ENCODE measurements at regions not wholly inside any gene's neighbourhood (a gene's known extent, or its start where the extent isn't known, plus 50 kb on each side); places are given as distances from the start of the nearest gene placed in this dataset.
A peak's percentile ranks its signal among the peaks of the same experiment; 100 is the strongest.
"Not testable (repeated sequence)": the region's sequence is repeated elsewhere in the genome, so short reads cannot be mapped to it uniquely, and the experiment has no call there.

GRCh38 chr6:140459209-140459608, 1084.8 kb upstream of the CITED2 start:
- no peak for DNase-seq (ENCODE audit: low read depth)
- H3K4me3 ChIP-seq (ENCODE audit: low read depth, low read length), result no peak overlapping the region
- no peak for TF ChIP-seq MYC (IDR thresholded peaks at IDR 0.05; ENCODE audit: low read depth, low read length)
- TF ChIP-seq MAX (IDR thresholded peaks at IDR 0.05; ENCODE audit: low read depth, low read length), result no peak
- no peak for TF ChIP-seq POLR2A (IDR thresholded peaks at IDR 0.05; ENCODE audit: extremely low read depth, insufficient read length)
- no peak for TF ChIP-seq CTCF (IDR thresholded peaks at IDR 0.05; ENCODE audit: low read depth, low read length)

DNA sequence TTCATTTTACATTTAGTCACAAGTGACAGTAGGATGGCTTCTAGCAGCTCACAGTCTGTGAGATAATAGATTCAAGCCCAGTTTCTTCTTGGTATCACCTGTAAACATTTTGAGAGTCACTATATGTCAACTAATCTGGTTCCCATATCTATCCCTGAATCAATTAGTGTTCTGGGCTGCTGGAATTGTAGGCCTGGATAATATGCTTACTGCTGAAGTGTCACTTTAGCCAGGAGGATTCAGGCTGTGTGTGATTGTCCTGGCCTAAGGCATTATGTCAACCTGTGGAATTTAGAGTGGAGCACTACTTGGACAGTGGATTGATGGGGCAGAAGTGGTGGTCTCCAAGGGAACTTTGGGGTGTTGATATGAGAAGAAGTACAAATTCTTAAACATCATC, 1071.8 kb upstream of the CITED2 start:
- no peak overlapping the region for H3K4me3 ChIP-seq (ENCODE audit: low read depth, low read length)
- no peak for DNase-seq (ENCODE audit: low read depth)
- TF ChIP-seq CTCF (IDR thresholded peaks at IDR 0.05; ENCODE audit: low read depth, low read length) (no peak), POLR2A (IDR thresholded peaks at IDR 0.05; ENCODE audit: extremely low read depth, insufficient read length) (no peak), MAX (IDR thresholded peaks at IDR 0.05; ENCODE audit: low read depth, low read length) (no peak), MYC (IDR thresholded peaks at IDR 0.05; ENCODE audit: low read depth, low read length) (no peak)

GRCh38 chr6:140445474-140446004, 1071.1 kb upstream of the CITED2 start:
- TF ChIP-seq MYC (IDR thresholded peaks at IDR 0.05; ENCODE audit: low read depth, low read length) (no peak), MAX (IDR thresholded peaks at IDR 0.05; ENCODE audit: low read depth, low read length) (no peak), POLR2A (IDR thresholded peaks at IDR 0.05; ENCODE audit: extremely low read depth, insufficient read length) (no peak), CTCF (IDR thresholded peaks at IDR 0.05; ENCODE audit: low read depth, low read length) (no peak)
- no peak overlapping the region for H3K4me3 ChIP-seq (ENCODE audit: low read depth, low read length)
- DNase-seq (ENCODE audit: low read depth), result no peak

DNA sequence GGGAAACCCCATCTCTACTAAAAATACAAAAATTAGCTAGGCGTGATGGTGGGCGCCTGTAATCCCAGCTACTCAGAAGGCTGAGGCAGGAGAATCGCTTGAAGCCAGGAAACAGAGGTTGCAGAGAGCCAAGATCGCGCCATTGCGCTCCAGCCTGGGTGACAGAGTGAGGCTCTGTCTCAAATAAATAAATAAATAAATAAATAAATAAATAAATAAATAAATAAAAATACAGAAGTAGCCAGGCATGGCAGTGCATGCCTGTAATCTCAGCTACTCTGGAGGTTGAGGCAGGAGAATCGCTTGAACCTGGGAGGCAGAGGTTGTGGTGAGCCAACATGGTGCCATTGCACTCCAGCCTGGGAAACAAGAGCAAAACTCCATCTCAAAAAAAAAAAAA, 1068.7 kb upstream of the CITED2 start:
- not testable (repeated sequence) for H3K4me3 ChIP-seq (ENCODE audit: low read depth, low read length); DNase-seq (ENCODE audit: low read depth)

DNA sequence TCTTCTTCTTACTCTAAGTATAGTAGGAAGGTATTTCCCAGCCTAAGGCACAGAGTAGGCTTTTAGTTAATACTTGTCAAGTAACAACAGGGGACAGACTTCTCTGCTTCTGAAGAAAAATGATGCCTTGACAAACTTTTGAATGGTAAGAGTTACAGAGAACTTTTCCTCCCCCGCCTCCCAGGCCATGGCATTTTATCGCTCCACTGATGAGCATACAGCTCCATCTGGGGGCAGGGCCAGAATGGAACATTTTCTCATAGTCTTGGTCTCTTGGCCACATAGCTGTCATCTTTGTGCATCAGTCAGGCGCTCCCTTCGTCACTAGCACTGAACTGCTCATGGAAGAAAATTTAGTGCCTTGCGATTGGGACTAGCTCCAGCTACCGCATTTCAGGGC, 1066.8 kb upstream of the CITED2 start:
- no peak for TF ChIP-seq MAX (IDR thresholded peaks at IDR 0.05; ENCODE audit: low read depth, low read length)
- TF ChIP-seq POLR2A (IDR thresholded peaks at IDR 0.05; ENCODE audit: extremely low read depth, insufficient read length), result no peak
- no peak for TF ChIP-seq MYC (IDR thresholded peaks at IDR 0.05; ENCODE audit: low read depth, low read length)
- no peak for TF ChIP-seq CTCF (IDR thresholded peaks at IDR 0.05; ENCODE audit: low read depth, low read length)
- H3K4me3 ChIP-seq (ENCODE audit: low read depth, low read length), result no peak overlapping the region
- DNase-seq (ENCODE audit: low read depth), result peak; percentile 55

DNA sequence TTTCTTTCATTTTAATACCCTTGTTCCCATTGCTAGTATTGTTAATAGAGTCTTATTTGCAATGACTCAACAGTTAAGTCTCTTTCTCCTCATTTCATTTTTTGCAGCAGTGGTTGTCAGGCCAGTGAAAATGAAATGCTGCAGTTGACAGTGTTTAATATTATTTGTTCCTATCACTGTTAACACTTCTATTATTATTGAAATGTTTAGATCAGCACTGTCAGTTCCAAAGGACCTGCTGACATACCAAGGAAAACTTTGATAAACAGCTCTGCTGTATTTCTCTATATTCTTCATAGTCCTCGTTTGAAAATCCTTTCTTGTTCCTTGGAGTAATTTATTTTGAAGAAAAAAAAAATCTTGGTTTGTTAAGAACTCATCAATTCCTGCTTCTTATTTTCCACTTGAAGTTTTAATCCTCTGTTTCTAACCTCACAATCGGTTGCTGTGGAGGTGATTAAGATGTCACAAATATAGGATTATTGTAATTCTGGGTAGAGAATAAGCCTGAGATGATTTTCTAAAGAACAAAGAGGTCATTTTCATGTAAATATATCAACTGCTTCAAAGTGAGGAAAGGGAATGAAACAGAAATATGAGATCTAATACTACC, 1065.9 kb upstream of the CITED2 start:
- H3K4me3 ChIP-seq (ENCODE audit: low read depth, low read length), result no peak overlapping the region
- no peak for TF ChIP-seq POLR2A (IDR thresholded peaks at IDR 0.05; ENCODE audit: extremely low read depth, insufficient read length)
- TF ChIP-seq MAX (IDR thresholded peaks at IDR 0.05; ENCODE audit: low read depth, low read length), result no peak
- TF ChIP-seq CTCF (IDR thresholded peaks at IDR 0.05; ENCODE audit: low read depth, low read length), result no peak
- TF ChIP-seq MYC (IDR thresholded peaks at IDR 0.05; ENCODE audit: low read depth, low read length), result no peak
- DNase-seq (ENCODE audit: low read depth), result no peak
